KMS-11 (cell line): ENCODE measurements at regions not wholly inside any gene's neighbourhood (a gene's known extent, or its start where the extent isn't known, plus 50 kb on each side); places are given as distances from the start of the nearest gene placed in this dataset.

ENCODE experiments used
- H2AFZ ChIP-seq: fragments of 200-600 bp; sonication (generic); 2 replicates; pipeline ENCODE4 v1.6.1; 2016; ENCODE audit warnings: antibody characterized with exemption, mixed run types, low read depth
- H3K27ac ChIP-seq: fragments of 200-600 bp; sonication (generic); 2 replicates; pipeline ENCODE4 v1.6.1; 2016; ENCODE audit warnings: mild to moderate bottlenecking, mixed run types
- H3K27me3 ChIP-seq: fragments of 200-600 bp; sonication (generic); 2 replicates; pipeline ENCODE4 v1.6.1; 2017; ENCODE audit warnings: mild to moderate bottlenecking, low read depth, mixed run types, moderate library complexity; ENCODE audit not compliant: insufficient read depth
- H3K36me3 ChIP-seq: fragments of 200-600 bp; sonication (generic); 2 replicates; pipeline ENCODE4 v1.6.1; 2017; ENCODE audit warnings: mild to moderate bottlenecking, mixed run types; ENCODE audit not compliant: insufficient read depth
- H3K4me1 ChIP-seq: fragments of 200-600 bp; sonication (generic); 2 replicates; pipeline ENCODE4 v1.6.1; 2016; ENCODE audit warnings: mild to moderate bottlenecking, low read depth, mixed run types; ENCODE audit not compliant: poor library complexity, severe bottlenecking
- H3K4me2 ChIP-seq: fragments of 200-600 bp; sonication (generic); 2 replicates; pipeline ENCODE4 v1.7.0; 2016; ENCODE audit warnings: mild to moderate bottlenecking, mixed run types
- H3K4me3 ChIP-seq: fragments of 200-600 bp; sonication (generic); IDR thresholded peaks from 2 replicates; pipeline ENCODE4 v1.6.1; 2017; ENCODE audit warnings: low read depth, low read length, mixed read lengths; ENCODE audit not compliant: insufficient read depth
- H3K79me2 ChIP-seq: fragments of 200-600 bp; sonication (generic); 2 replicates; pipeline ENCODE4 v1.6.1; 2016; ENCODE audit warnings: low read depth, mixed run types; ENCODE audit not compliant: insufficient read depth
- H3K9ac ChIP-seq: fragments of 200-600 bp; sonication (generic); 2 replicates; pipeline ENCODE4 v1.6.1; 2016; ENCODE audit warnings: mild to moderate bottlenecking, mixed run types
- H4K20me1 ChIP-seq: fragments of 200-600 bp; sonication (generic); 2 replicates; pipeline ENCODE4 v1.6.1; 2016; ENCODE audit warnings: mild to moderate bottlenecking, mixed run types; ENCODE audit not compliant: insufficient read depth
- TF ChIP-seq, protein P1 (sequence below): fragments of 200-600 bp; sonication (generic); conservative IDR thresholded peaks from 2 replicates; pipeline ENCODE4 v1.6.1; 2017; ENCODE audit warnings: low read depth, mild to moderate bottlenecking, antibody characterized with exemption, low read length, moderate library complexity, mixed read lengths

GRCh38 chr19:31617010-31617585 is 267.9 kb upstream of the TSHZ3 start:
- TF ChIP-seq, protein P1, sequence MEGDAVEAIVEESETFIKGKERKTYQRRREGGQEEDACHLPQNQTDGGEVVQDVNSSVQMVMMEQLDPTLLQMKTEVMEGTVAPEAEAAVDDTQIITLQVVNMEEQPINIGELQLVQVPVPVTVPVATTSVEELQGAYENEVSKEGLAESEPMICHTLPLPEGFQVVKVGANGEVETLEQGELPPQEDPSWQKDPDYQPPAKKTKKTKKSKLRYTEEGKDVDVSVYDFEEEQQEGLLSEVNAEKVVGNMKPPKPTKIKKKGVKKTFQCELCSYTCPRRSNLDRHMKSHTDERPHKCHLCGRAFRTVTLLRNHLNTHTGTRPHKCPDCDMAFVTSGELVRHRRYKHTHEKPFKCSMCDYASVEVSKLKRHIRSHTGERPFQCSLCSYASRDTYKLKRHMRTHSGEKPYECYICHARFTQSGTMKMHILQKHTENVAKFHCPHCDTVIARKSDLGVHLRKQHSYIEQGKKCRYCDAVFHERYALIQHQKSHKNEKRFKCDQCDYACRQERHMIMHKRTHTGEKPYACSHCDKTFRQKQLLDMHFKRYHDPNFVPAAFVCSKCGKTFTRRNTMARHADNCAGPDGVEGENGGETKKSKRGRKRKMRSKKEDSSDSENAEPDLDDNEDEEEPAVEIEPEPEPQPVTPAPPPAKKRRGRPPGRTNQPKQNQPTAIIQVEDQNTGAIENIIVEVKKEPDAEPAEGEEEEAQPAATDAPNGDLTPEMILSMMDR, result no peak

DNA sequence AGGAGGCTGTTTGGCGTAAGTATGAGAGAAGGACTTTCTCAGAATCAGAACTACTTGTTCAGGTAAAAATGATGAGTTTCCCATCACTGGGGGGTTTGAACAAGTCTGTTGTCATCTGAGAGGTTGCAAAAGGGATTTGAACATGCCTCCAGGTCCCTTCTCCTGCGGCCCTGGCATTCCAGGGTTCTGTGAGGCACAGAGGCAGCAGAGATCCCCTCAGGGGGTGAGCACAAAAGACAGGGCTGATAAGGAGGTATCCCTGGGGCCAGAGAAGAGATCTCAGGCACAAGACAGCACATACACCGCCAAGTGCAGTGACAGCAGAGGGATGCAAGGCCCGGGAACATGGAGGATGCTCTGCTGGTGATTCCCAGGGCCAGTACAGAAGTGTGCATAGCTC is 275.8 kb upstream of the TSHZ3 start:
- Histone ChIP-seq H3K4me1 (no peaks in the 10 kb centered on the region), H3K4me2 (no peak overlapping the region), H3K36me3 (no peaks in the 10 kb centered on the region), H2AFZ (no peak overlapping the region), H3K79me2 (no peaks in the 10 kb centered on the region), H3K27me3 (no peaks in the 10 kb centered on the region), H3K9ac (no peak overlapping the region), H3K27ac (no peak overlapping the region), H3K4me3 (no peak overlapping the region), H4K20me1 (no peaks in the 10 kb centered on the region)
- TF ChIP-seq, protein P1, result no peak

More at GRCh38 chr19:31617010-31617585, 267.9 kb upstream of the TSHZ3 start:
- Histone ChIP-seq H3K9ac (no peak overlapping the region), H3K4me2 (no peak overlapping the region), H3K27me3 (no peaks in the 10 kb centered on the region), H3K4me1 (no peaks in the 10 kb centered on the region), H3K27ac (no peak overlapping the region), H3K79me2 (no peaks in the 10 kb centered on the region), H3K36me3 (no peaks in the 10 kb centered on the region), H3K4me3 (no peak overlapping the region), H2AFZ (no peak overlapping the region), H4K20me1 (no peaks in the 10 kb centered on the region)

GRCh38 chr19:31625575-31625974 is 276.3 kb upstream of the TSHZ3 start:
- no peak overlapping the region for H2AFZ ChIP-seq
- H4K20me1 ChIP-seq, result no peaks in the 10 kb centered on the region
- H3K4me3 ChIP-seq, result no peak overlapping the region
- no peaks in the 10 kb centered on the region for H3K4me1 ChIP-seq
- no peak overlapping the region for H3K4me2 ChIP-seq
- no peaks in the 10 kb centered on the region for H3K36me3 ChIP-seq
- no peak overlapping the region for H3K9ac ChIP-seq
- TF ChIP-seq, protein P1, result no peak
- H3K79me2 ChIP-seq, result no peaks in the 10 kb centered on the region
- H3K27me3 ChIP-seq, result no peaks in the 10 kb centered on the region
- no peak overlapping the region for H3K27ac ChIP-seq

- TF ChIP-seq, protein P1, result no peak
- Histone ChIP-seq H3K4me3 (no peak overlapping the region), H3K4me1 (no peaks in the 10 kb centered on the region), H3K27me3 (no peaks in the 10 kb centered on the region), H3K79me2 (no peaks in the 10 kb centered on the region), H3K27ac (no peak overlapping the region), H3K9ac (no peak overlapping the region), H4K20me1 (no peaks in the 10 kb centered on the region), H3K36me3 (no peaks in the 10 kb centered on the region), H2AFZ (no peak overlapping the region), H3K4me2 (no peak overlapping the region)
Observed at GRCh38 chr19:31626941-31627340, 277.7 kb upstream of the TSHZ3 start.
